ENCODE measurements at regions not wholly inside any gene's neighbourhood (a gene's known extent, or its start where the extent isn't known, plus 50 kb on each side); places are given as distances from the start of the nearest gene placed in this dataset.

- no peak for DNase-seq
- no peak overlapping the region for H3K27ac Mint-ChIP-seq
- H3K4me1 Mint-ChIP-seq (ENCODE audit: low read depth) = no peaks in the 10 kb centered on the region
Observed at GRCh38 chr2:103788389-103788788, 1026.6 kb downstream of the TMEM182 start.

GRCh38 chr2:103788951-103789350 lies 1027.1 kb downstream of the TMEM182 start:
- Mint-ChIP-seq H3K9me3 (peaks cover 0 to 2% of the 10 kb centered on the region in 2 donors), H3K36me3 (ENCODE audit: insufficient read depth in 2 of 2) (no peaks in the 10 kb centered on the region), H3K4me1 (ENCODE audit: low read depth) (no peaks in the 10 kb centered on the region), H3K27ac (no peak overlapping the region), H3K4me3 (no peak overlapping the region), H3K27me3 (ENCODE audit: low read depth) (no peaks in the 10 kb centered on the region)
- no peak for ATAC-seq (replicated peaks in 1 of 2)
- no peak for DNase-seq

More at GRCh38 chr2:103788389-103788788, 1026.6 kb downstream of the TMEM182 start:
- ATAC-seq (replicated peaks in 1 of 2) = no peak
- Mint-ChIP-seq H3K4me3 (no peak overlapping the region), H3K9me3 (peaks cover 0 to 2% of the 10 kb centered on the region in 2 donors), H3K36me3 (ENCODE audit: insufficient read depth in 2 of 2) (no peaks in the 10 kb centered on the region), H3K27me3 (ENCODE audit: low read depth) (no peaks in the 10 kb centered on the region)

DNA sequence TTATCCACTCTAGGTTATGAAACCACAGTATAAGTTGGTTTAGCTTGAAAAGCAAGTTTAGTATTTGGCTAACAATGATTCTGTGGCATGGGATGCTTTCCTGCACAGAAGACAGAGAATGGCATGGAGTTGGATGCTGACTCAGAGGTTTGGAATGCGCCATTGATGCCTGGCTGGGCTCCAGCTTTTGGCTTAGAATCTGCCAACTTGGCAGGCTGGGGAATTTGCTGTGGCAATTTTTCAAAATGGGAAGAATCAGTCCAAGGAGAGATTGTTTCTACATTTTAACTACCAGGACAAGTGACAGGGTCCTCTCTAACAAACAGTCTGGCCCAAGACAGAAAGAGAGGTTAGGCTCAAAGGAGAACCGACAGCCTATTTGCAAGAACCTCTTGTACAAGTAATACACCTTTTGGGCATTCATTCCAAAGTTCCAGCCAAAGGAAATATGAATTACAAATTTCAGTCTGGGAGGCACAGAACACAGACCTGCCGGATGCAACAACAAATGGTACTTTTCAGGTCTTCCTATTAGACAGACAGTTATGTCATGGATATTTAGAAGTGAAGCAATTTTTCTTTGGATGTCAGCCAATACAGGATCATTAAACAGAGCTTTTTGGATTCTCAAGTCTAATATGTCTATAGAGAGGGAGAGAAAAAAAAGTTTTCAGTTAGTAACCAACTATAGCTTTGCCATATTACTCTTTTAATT lies 1027.7 kb downstream of the TMEM182 start:
- H3K4me1 Mint-ChIP-seq (ENCODE audit: low read depth) = no peaks in the 10 kb centered on the region
- no peaks in the 10 kb centered on the region for H3K27me3 Mint-ChIP-seq (ENCODE audit: low read depth)
- no peaks in the 10 kb centered on the region for H3K36me3 Mint-ChIP-seq (ENCODE audit: insufficient read depth in 2 of 2)
- DNase-seq = no peak
- H3K9me3 Mint-ChIP-seq = peaks cover 2% of the 10 kb centered on the region in 2 donors
- H3K27ac Mint-ChIP-seq = no peak overlapping the region
- no peak for ATAC-seq (replicated peaks in 1 of 2)
- H3K4me3 Mint-ChIP-seq = no peak overlapping the region

DNA sequence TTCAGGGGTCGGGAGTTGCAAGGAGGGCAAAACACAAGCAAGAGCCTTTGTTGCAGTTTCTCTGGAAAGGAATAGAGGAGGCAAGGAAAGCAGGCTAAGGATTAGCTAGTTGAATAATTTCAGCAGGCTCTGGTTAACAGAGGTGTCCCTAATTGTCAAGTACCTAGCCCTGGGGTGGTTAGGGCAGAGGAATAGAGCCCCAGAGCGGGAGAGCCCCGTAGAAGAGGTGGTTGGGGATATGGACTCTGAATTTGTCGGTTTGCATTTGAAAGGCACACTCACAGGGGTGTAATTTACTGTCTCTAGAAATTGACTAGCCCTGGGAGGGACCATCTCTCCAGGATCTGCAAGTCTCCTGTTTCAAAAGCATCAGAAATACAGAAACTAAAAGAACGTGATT lies 1030.2 kb downstream of the TMEM182 start:
- H3K4me1 Mint-ChIP-seq (ENCODE audit: low read depth) = no peaks in the 10 kb centered on the region
- ATAC-seq (replicated peaks in 1 of 2) = no peak

GRCh38 chr2:103798291-103798690 lies 1036.5 kb downstream of the TMEM182 start:
- H3K27me3 Mint-ChIP-seq (ENCODE audit: low read depth) = no peaks in the 10 kb centered on the region
- H3K27ac Mint-ChIP-seq = no peak overlapping the region
- DNase-seq = no peak
- H3K4me1 Mint-ChIP-seq (ENCODE audit: low read depth) = no peaks in the 10 kb centered on the region
- H3K36me3 Mint-ChIP-seq (ENCODE audit: insufficient read depth in 2 of 2) = peaks cover 1 to 5% of the 10 kb centered on the region in 2 donors
- no peak for ATAC-seq (replicated peaks in 1 of 2)
- no peak overlapping the region for H3K4me3 Mint-ChIP-seq
- peaks cover 9 to 14% of the 10 kb centered on the region in 2 donors for H3K9me3 Mint-ChIP-seq

More for the DNA sequence above, 1030.2 kb downstream of the TMEM182 start:
- DNase-seq = no peak
- Mint-ChIP-seq H3K9me3 (peaks cover 2 to 8% of the 10 kb centered on the region in 2 donors), H3K27me3 (ENCODE audit: low read depth) (no peaks in the 10 kb centered on the region), H3K4me3 (no peak overlapping the region), H3K36me3 (ENCODE audit: insufficient read depth in 2 of 2) (peaks cover 1 to 4% of the 10 kb centered on the region in 2 donors), H3K27ac (no peak overlapping the region)

DNA sequence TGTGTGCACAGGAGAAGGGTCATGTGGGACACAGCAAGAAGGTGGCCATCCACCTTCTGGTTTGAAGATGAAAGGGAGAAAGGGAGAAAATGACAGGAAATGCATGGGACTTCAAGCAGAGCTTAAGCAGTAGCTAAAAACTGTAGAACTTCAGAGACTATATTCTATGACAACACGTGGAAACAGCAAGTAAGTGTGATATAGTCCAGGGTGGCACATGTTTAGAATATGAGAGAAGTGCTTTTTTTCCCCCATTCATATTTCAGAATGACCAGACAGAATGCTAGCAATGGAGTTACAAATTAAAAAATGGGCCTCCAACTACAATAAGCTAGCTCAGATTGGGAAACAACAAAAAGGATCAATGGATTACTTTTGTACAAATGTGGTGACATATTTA lies 1042.2 kb downstream of the TMEM182 start:
- ATAC-seq (replicated peaks in 1 of 2) = no peak
- H3K27me3 Mint-ChIP-seq (ENCODE audit: low read depth) = no peaks in the 10 kb centered on the region
- DNase-seq = no peak
- peaks cover 0 to 1% of the 10 kb centered on the region in 2 donors for H3K36me3 Mint-ChIP-seq (ENCODE audit: insufficient read depth in 2 of 2)
- H3K4me3 Mint-ChIP-seq = no peak overlapping the region
- H3K4me1 Mint-ChIP-seq (ENCODE audit: low read depth) = no peaks in the 10 kb centered on the region
- no peak overlapping the region for H3K27ac Mint-ChIP-seq
- peaks cover 7 to 14% of the 10 kb centered on the region in 2 donors for H3K9me3 Mint-ChIP-seq

- Mint-ChIP-seq H3K27ac (no peak overlapping the region), H3K36me3 (ENCODE audit: insufficient read depth in 2 of 2) (peaks cover 0 to 1% of the 10 kb centered on the region in 2 donors), H3K4me3 (no peak overlapping the region), H3K27me3 (ENCODE audit: low read depth) (no peaks in the 10 kb centered on the region), H3K4me1 (ENCODE audit: low read depth) (no peaks in the 10 kb centered on the region), H3K9me3 (peaks cover 8 to 13% of the 10 kb centered on the region in 2 donors)
- ATAC-seq (replicated peaks in 1 of 2) (no peak), DNase-seq (no peak)
Observed at GRCh38 chr2:103805746-103806145, 1043.9 kb downstream of the TMEM182 start.

DNA sequence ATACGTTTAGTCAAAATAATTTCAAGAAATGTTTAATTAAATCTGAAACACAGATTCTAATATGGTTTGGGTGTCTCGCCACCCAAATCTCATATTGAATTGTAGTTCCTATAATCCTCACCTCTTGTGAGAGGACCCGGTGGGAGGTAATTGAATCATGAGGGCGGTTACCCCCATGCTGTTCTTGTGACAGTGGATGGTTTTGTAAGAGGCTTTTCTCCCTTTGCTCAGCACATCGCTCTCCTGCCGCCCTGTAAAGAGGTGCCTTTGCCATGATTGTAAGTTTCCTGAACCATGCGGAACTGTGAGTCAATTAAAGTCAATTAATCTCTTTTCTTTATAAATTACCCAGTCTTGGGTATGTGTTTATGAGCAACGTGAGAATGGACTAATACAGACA lies 1045.1 kb upstream of the POU3F3 start:
- H3K9me3 Mint-ChIP-seq = peaks cover 7 to 8% of the 10 kb centered on the region in 2 donors
- DNase-seq = no peak
- no peak overlapping the region for H3K27ac Mint-ChIP-seq
- no peak for ATAC-seq (replicated peaks in 1 of 2)
- H3K4me3 Mint-ChIP-seq = no peak overlapping the region
- no peaks in the 10 kb centered on the region for H3K27me3 Mint-ChIP-seq (ENCODE audit: low read depth)
- no peaks in the 10 kb centered on the region for H3K4me1 Mint-ChIP-seq (ENCODE audit: low read depth)
- no peaks in the 10 kb centered on the region for H3K36me3 Mint-ChIP-seq (ENCODE audit: insufficient read depth in 2 of 2)

DNA sequence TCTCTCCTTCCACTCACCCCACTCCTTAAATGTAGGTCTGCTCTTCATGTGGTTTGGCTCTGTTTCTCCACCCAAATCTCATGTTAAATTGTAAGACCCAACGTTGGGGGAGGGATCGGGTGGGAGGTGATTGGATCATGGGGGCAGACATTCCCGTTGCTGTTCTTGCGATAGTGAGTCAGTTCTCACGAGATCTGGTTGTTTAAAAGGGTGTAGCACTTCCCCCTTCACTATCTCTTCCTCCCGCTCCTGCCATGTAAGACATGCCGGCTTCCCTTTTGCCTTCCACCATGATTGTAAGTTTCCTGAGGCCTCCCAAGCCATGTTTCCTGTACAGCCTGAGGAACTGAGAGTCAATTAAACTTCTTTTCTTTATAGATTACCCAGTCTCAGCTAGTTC lies 1044.5 kb upstream of the POU3F3 start:
- Mint-ChIP-seq H3K27me3 (ENCODE audit: low read depth) (no peaks in the 10 kb centered on the region), H3K36me3 (ENCODE audit: insufficient read depth in 2 of 2) (no peaks in the 10 kb centered on the region), H3K4me3 (no peak overlapping the region), H3K4me1 (ENCODE audit: low read depth) (no peaks in the 10 kb centered on the region), H3K27ac (no peak overlapping the region), H3K9me3 (peaks cover 6 to 8% of the 10 kb centered on the region in 2 donors)
- DNase-seq (no peak), ATAC-seq (replicated peaks in 1 of 2) (no peak)

DNA sequence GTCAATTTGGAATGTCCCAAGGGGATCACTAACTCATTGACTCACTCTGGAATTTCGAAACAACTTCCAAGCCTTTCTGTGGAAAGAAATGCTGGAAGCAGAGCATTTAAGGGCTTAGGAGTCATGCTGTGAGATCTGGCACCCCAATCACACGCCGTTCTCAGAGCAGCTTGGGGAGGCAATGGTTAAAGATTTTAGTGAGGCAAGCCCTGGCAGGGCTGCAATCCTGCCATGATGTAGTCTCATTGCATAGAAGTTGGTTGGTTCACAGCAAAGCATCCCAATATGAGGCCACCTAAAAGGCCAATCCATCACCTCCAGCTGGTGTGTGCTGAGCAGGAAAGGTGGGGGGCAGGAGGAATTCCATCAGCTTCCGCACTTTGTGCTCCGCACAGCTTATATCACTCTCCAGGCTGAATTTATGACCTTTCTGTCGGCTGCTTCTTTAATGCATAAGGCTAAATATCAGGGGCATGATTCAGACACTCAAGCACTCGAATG lies 1043.9 kb upstream of the POU3F3 start:
- DNase-seq (no peak), ATAC-seq (replicated peaks in 1 of 2) (no peak)
- Mint-ChIP-seq H3K36me3 (ENCODE audit: insufficient read depth in 2 of 2) (no peaks in the 10 kb centered on the region), H3K4me3 (no peak overlapping the region), H3K27ac (no peak overlapping the region), H3K9me3 (peaks cover 5 to 8% of the 10 kb centered on the region in 2 donors), H3K27me3 (ENCODE audit: low read depth) (no peaks in the 10 kb centered on the region), H3K4me1 (ENCODE audit: low read depth) (no peaks in the 10 kb centered on the region)

GRCh38 chr2:103810875-103811274 lies 1043.0 kb upstream of the POU3F3 start:
- Mint-ChIP-seq H3K4me1 (ENCODE audit: low read depth) (no peaks in the 10 kb centered on the region), H3K4me3 (no peak overlapping the region), H3K27me3 (ENCODE audit: low read depth) (no peaks in the 10 kb centered on the region), H3K27ac (no peak overlapping the region), H3K36me3 (ENCODE audit: insufficient read depth in 2 of 2) (no peaks in the 10 kb centered on the region), H3K9me3 (peaks cover 5 to 10% of the 10 kb centered on the region in 2 donors)
- DNase-seq (no peak), ATAC-seq (replicated peaks in 1 of 2) (no peak)

DNA sequence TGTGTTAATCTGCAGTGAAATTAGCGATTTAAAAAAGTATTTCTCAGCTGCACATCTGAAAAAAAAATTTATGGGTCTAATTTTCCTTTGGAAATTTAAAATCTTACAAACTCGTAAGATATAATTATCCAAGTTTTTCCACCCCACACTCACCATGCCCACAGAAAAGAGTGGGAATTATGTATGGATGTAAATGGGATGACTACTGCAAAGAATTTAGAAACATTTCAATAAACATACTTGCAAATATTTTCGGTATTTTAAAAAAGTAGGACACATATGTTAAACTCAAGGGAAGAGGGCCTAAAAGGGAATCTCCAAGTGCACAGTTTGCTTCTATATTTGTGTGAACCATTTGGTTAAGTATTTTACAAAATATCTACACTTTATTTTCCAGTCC lies 1039.9 kb upstream of the POU3F3 start:
- ATAC-seq (replicated peaks in 1 of 2) (no peak), DNase-seq (no peak)
- Mint-ChIP-seq H3K4me3 (no peak overlapping the region), H3K9me3 (peaks cover 5 to 9% of the 10 kb centered on the region in 2 donors), H3K27me3 (ENCODE audit: low read depth) (no peaks in the 10 kb centered on the region), H3K4me1 (ENCODE audit: low read depth) (no peaks in the 10 kb centered on the region), H3K36me3 (ENCODE audit: insufficient read depth in 2 of 2) (no peaks in the 10 kb centered on the region), H3K27ac (no peak overlapping the region)

GRCh38 chr2:103815731-103816130 lies 1038.2 kb upstream of the POU3F3 start:
- no peak for DNase-seq
- Mint-ChIP-seq H3K27ac (no peak overlapping the region), H3K36me3 (ENCODE audit: insufficient read depth in 2 of 2) (no peaks in the 10 kb centered on the region)

GRCh38 chr2:103817746-103818145 lies 1036.2 kb upstream of the POU3F3 start:
- no peak for ATAC-seq (replicated peaks in 1 of 2)
- no peaks in the 10 kb centered on the region for H3K4me1 Mint-ChIP-seq (ENCODE audit: low read depth)
- H3K9me3 Mint-ChIP-seq = peaks cover 1 to 7% of the 10 kb centered on the region in 2 donors

More at GRCh38 chr2:103815731-103816130, 1038.2 kb upstream of the POU3F3 start:
- H3K27me3 Mint-ChIP-seq (ENCODE audit: low read depth) = no peaks in the 10 kb centered on the region
- H3K4me3 Mint-ChIP-seq = no peak overlapping the region
- no peak for ATAC-seq (replicated peaks in 1 of 2)
- no peaks in the 10 kb centered on the region for H3K4me1 Mint-ChIP-seq (ENCODE audit: low read depth)
- peaks cover 4 to 11% of the 10 kb centered on the region in 2 donors for H3K9me3 Mint-ChIP-seq

More at GRCh38 chr2:103817746-103818145, 1036.2 kb upstream of the POU3F3 start:
- Mint-ChIP-seq H3K27me3 (ENCODE audit: low read depth) (no peaks in the 10 kb centered on the region), H3K4me3 (no peak overlapping the region), H3K36me3 (ENCODE audit: insufficient read depth in 2 of 2) (no peaks in the 10 kb centered on the region), H3K27ac (no peak overlapping the region)
- no peak for DNase-seq

Data from activated T-cell treated with anti-CD3 and anti-CD28 coated beads, Interleukin-2, amount 50 U/mL, for 72 hours (primary cell).